Smooth muscle cell of the brain vasculature (primary cell): ENCODE measurements at regions not wholly inside any gene's neighbourhood (a gene's known extent, or its start where the extent isn't known, plus 50 kb on each side); places are given as distances from the start of the nearest gene placed in this dataset.
"Not testable (repeated sequence)": the region's sequence is repeated elsewhere in the genome, so short reads cannot be mapped to it uniquely, and the experiment has no call there.

Experiments used
- DNase-seq: peaks from one replicate; pipeline ENCODE4 v3.0.0-alpha.2; 2012; ENCODE audit warnings: low read depth, low spot score

- no peak for DNase-seq
These were observed 127.6 kb downstream of the UTP18 start for GRCh38 chr17:51387986-51388385.

GRCh38 chr17:51389875-51390274 is 129.5 kb downstream of the UTP18 start:
- no peak for DNase-seq

- DNase-seq, result no peak
These were observed 131.8 kb downstream of the UTP18 start for GRCh38 chr17:51391982-51392654.

GRCh38 chr17:51395621-51396020 is 135.3 kb downstream of the UTP18 start:
- DNase-seq, result no peak

GRCh38 chr17:51397361-51398127 is 137.2 kb downstream of the UTP18 start:
- peak; percentile 54 for DNase-seq

GRCh38 chr17:51398128-51398525 is 137.8 kb downstream of the UTP18 start:
- no peak for DNase-seq

GRCh38 chr17:51398687-51399086 is 138.3 kb downstream of the UTP18 start:
- DNase-seq, result no peak

GRCh38 chr17:51401279-51401678 is 140.9 kb downstream of the UTP18 start:
- no peak for DNase-seq

GRCh38 chr17:51402899-51403298 is 142.6 kb downstream of the UTP18 start:
- DNase-seq, result no peak

GRCh38 chr17:51407576-51407975 is 147.2 kb downstream of the UTP18 start:
- DNase-seq, result no peak

GRCh38 chr17:51419476-51419875 is 159.1 kb downstream of the UTP18 start:
- DNase-seq, result no peak

GRCh38 chr17:51421525-51421924 is 161.2 kb downstream of the UTP18 start:
- no peak for DNase-seq

GRCh38 chr17:51422634-51423033 is 162.3 kb downstream of the UTP18 start:
- DNase-seq, result no peak

- DNase-seq, result no peak
These were observed 163.2 kb downstream of the UTP18 start for GRCh38 chr17:51423421-51424160.

- DNase-seq, result no peak
These were observed 165.4 kb downstream of the UTP18 start for GRCh38 chr17:51425773-51426172.

- DNase-seq, result no peak
These were observed 167.0 kb downstream of the UTP18 start for GRCh38 chr17:51427323-51427811.

- DNase-seq, result no peak
These were observed 167.5 kb downstream of the UTP18 start for GRCh38 chr17:51427856-51428255.

GRCh38 chr17:51428668-51429495 is 168.5 kb downstream of the UTP18 start:
- no peak for DNase-seq

GRCh38 chr17:51429938-51430337 is 169.6 kb downstream of the UTP18 start:
- not testable (repeated sequence) for DNase-seq

GRCh38 chr17:51430591-51430990 is 170.2 kb downstream of the UTP18 start:
- DNase-seq, result no peak

GRCh38 chr17:51434434-51435170 is 174.3 kb downstream of the UTP18 start:
- DNase-seq, result no peak
